ENCODE measurements at regions not wholly inside any gene's neighbourhood (a gene's known extent, or its start where the extent isn't known, plus 50 kb on each side); places are given as distances from the start of the nearest gene placed in this dataset.

GRCh38 chr3:107082527-107082926, 294.7 kb upstream of the CCDC54 start:
- TF ChIP-seq PATZ1 (CRISPR knock-in tag; IDR thresholded peaks at IDR 0.05; ENCODE audit: borderline replicate concordance) (0 out of 2 replicates have a peak, but pooled peaks have one; percentile 36), ZFP3 (CRISPR knock-in tag; IDR thresholded peaks at IDR 0.05) (no peak), CSRNP3 (CRISPR knock-in tag; IDR thresholded peaks at IDR 0.05) (no peak), GLIS3 (CRISPR knock-in tag; IDR thresholded peaks at IDR 0.05) (no peak), TCF4 (CRISPR knock-in tag; IDR thresholded peaks at IDR 0.05; ENCODE audit: borderline replicate concordance) (no peak), ZNF8 (CRISPR knock-in tag; IDR thresholded peaks at IDR 0.05) (no peak), POU6F1 (CRISPR knock-in tag; IDR thresholded peaks at IDR 0.05; ENCODE audit: borderline replicate concordance, low read depth) (no peak), TSHZ2 (CRISPR knock-in tag; IDR thresholded peaks at IDR 0.05) (no peak), CREB5 (CRISPR knock-in tag; IDR thresholded peaks at IDR 0.05; ENCODE audit: low read depth) (no peak), ZFP30 (CRISPR knock-in tag; IDR thresholded peaks at IDR 0.05) (no peak), RARB (CRISPR knock-in tag; IDR thresholded peaks at IDR 0.05) (no peak)

All from SK-N-SH treated with all-trans-retinoic acid at 6 μM for 48 hours (cell line).